HEK293 (cell line): ENCODE measurements at regions not wholly inside any gene's neighbourhood (a gene's known extent, or its start where the extent isn't known, plus 50 kb on each side); places are given as distances from the start of the nearest gene placed in this dataset.

Source experiments
- CTCF ChIA-PET: fragments of 350-600 bp; formaldehyde crosslinking; extraction: SDS; loops from one replicate; lab custom pipeline; 2021; ENCODE audit warnings: antibody characterized with exemption; lab: Yijun Ruan, JAX
- POLR2A ChIA-PET: fragments of 300-600 bp; formaldehyde crosslinking; extraction: SDS; loops from one replicate; lab custom pipeline; 2020; ENCODE audit warnings: antibody characterized with exemption, inconsistent platforms; lab: Yijun Ruan, JAX
- H3K27ac ChIP-seq: fragments of 200-500 bp; sonication (Bioruptor generic); 2 replicates; pipeline ENCODE4 v1.5.1; 2014; ENCODE audit warnings: low read depth, low read length, control low read depth, inconsistent platforms; ENCODE audit errors: extremely low read depth
- H3K36me3 ChIP-seq, 2 experiments: fragments of 200-500 bp in 1 of 2; sonication (Bioruptor generic) in 1 of 2; 1 replicate in 1 of 2; 2 replicates in 1 of 2; pipeline ENCODE4 v1.5.1; 2014 to 2017; ENCODE audit warnings: inconsistent platforms in 2 of 2, low read length in 2 of 2; ENCODE audit not compliant: control insufficient read depth in 2 of 2, insufficient read depth in 1 of 2
- H3K4me1 ChIP-seq: fragments of 200-500 bp; sonication (Bioruptor generic); 2 replicates; pipeline ENCODE4 v1.5.1; 2014; ENCODE audit warnings: mild to moderate bottlenecking, low read length, inconsistent platforms; ENCODE audit not compliant: control insufficient read depth, insufficient read depth
- H3K4me3 ChIP-seq: 2 replicates; pipeline ENCODE4 v1.5.1; 2011; ENCODE audit warnings: low read depth, mild to moderate bottlenecking, control low read depth, low read length, moderate library complexity
- H3K9me3 ChIP-seq: fragments of 200-500 bp; sonication (Bioruptor generic); 2 replicates; pipeline ENCODE4 v1.5.1; 2014; ENCODE audit warnings: low read depth, low read length, inconsistent platforms; ENCODE audit not compliant: control insufficient read depth, insufficient read depth
- GLI4 ChIP-seq: fragments of 450-650 bp; formaldehyde crosslinking; IDR thresholded peaks from 2 replicates; pipeline ENCODE4 v1.5.1; 2016; ENCODE audit warnings: missing biosample characterization, missing genetic modification characterization
- MEIS1 ChIP-seq: sonication (generic); formaldehyde crosslinking; IDR thresholded peaks from 2 replicates; pipeline ENCODE4 v1.8.1; 2022; ENCODE audit warnings: missing genetic modification reagents, mild to moderate bottlenecking, borderline replicate concordance
- MZF1 ChIP-seq: fragments of 450-650 bp; formaldehyde crosslinking; IDR thresholded peaks from 2 replicates; pipeline ENCODE4 v1.5.1; 2017; ENCODE audit warnings: missing biosample characterization, missing genetic modification characterization, borderline replicate concordance
- PATZ1 ChIP-seq: fragments of 450-650 bp; formaldehyde crosslinking; IDR thresholded peaks from 2 replicates; pipeline ENCODE4 v1.5.1; 2016; ENCODE audit warnings: missing biosample characterization, missing genetic modification characterization
- PRDM10 ChIP-seq: fragments of 450-650 bp; formaldehyde crosslinking; IDR thresholded peaks from 2 replicates; pipeline ENCODE4 v1.5.1; 2016; ENCODE audit warnings: missing biosample characterization, missing genetic modification characterization
- REST ChIP-seq: fragments of 450-650 bp; formaldehyde crosslinking; IDR thresholded peaks from 2 replicates; pipeline ENCODE4 v1.5.1; 2016; ENCODE audit warnings: missing biosample characterization, missing genetic modification characterization
- SCRT2 ChIP-seq: fragments of 450-650 bp; formaldehyde crosslinking; IDR thresholded peaks from 2 replicates; pipeline ENCODE4 v1.5.1; 2016; ENCODE audit warnings: missing biosample characterization, missing genetic modification characterization
- TRIM28 ChIP-seq: IDR thresholded peaks from 2 replicates; pipeline ENCODE4 v1.6.1; 2011; ENCODE audit warnings: low read length, control low read depth, borderline replicate concordance
- ZNF223 ChIP-seq: fragments of 450-650 bp; formaldehyde crosslinking; IDR thresholded peaks from 2 replicates; pipeline ENCODE4 v1.5.1; 2016; ENCODE audit warnings: missing biosample characterization, missing genetic modification characterization
- ZNF280D ChIP-seq: fragments of 450-650 bp; formaldehyde crosslinking; IDR thresholded peaks from 2 replicates; pipeline ENCODE4 v1.5.1; 2016; ENCODE audit warnings: missing biosample characterization, missing genetic modification characterization
- ZNF311 ChIP-seq: fragments of 450-650 bp; formaldehyde crosslinking; IDR thresholded peaks from 2 replicates; pipeline ENCODE4 v1.5.1; 2017; ENCODE audit warnings: missing biosample characterization, missing genetic modification characterization, borderline replicate concordance
- ZNF514 ChIP-seq: fragments of 450-650 bp; formaldehyde crosslinking; IDR thresholded peaks from 2 replicates; pipeline ENCODE4 v1.5.1; 2016; ENCODE audit warnings: missing biosample characterization, missing genetic modification characterization
- ZNF544 ChIP-seq: fragments of 450-650 bp; formaldehyde crosslinking; IDR thresholded peaks from 2 replicates; pipeline ENCODE4 v1.5.0; 2017; ENCODE audit warnings: missing biosample characterization, missing genetic modification characterization
- ZNF560 ChIP-seq: fragments of 450-650 bp; formaldehyde crosslinking; IDR thresholded peaks from 2 replicates; pipeline ENCODE4 v1.5.1; 2017; ENCODE audit warnings: missing biosample characterization, missing genetic modification characterization, borderline replicate concordance
- ZSCAN23 ChIP-seq: fragments of 450-650 bp; formaldehyde crosslinking; IDR thresholded peaks from 2 replicates; pipeline ENCODE4 v1.5.1; 2016; ENCODE audit warnings: missing biosample characterization, missing genetic modification characterization

GRCh38 chr18:22046473-22046872 is 122.9 kb upstream of the GATA6 start:
- TF ChIP-seq ZNF544 (no peak), ZNF514 (tag by site-specific recombination) (no peak), MZF1 (no peak), GLI4 (tag by site-specific recombination) (no peak), MEIS1 (CRISPR knock-in tag) (no peak), ZNF280D (no peak), PATZ1 (no peak), TRIM28 (no peak), SCRT2 (no peak), ZSCAN23 (tag by site-specific recombination) (no peak), ZNF560 (tag by site-specific recombination) (no peak), PRDM10 (tag by site-specific recombination) (no peak), REST (tag by site-specific recombination) (no peak), ZNF311 (tag by site-specific recombination) (no peak), ZNF223 (tag by site-specific recombination) (no peak)
- H3K4me1 ChIP-seq, result no peaks in the 10 kb centered on the region
- H3K27ac ChIP-seq, result no peak overlapping the region
- H3K4me3 ChIP-seq, result no peak overlapping the region
- no peaks in the 10 kb centered on the region for H3K36me3 ChIP-seq
- CTCF ChIA-PET, result interaction anchor here (0.9 kb wide), 1 partner anchor 48 kb away, joined by 3 read pairs; no protein-coding TSS in a partner anchor
- POLR2A ChIA-PET, result no interaction called here
- H3K9me3 ChIP-seq, result no peaks in the 10 kb centered on the region
